ENCODE measurements at regions not wholly inside any gene's neighbourhood (a gene's known extent, or its start where the extent isn't known, plus 50 kb on each side); places are given as distances from the start of the nearest gene placed in this dataset.

GRCh38 chr5:96252596-96252995 lies 180.5 kb downstream of the PCSK1 start:
- ChIA-PET POLR2A (no interaction called here), CTCF (interaction anchor here (1.1 kb wide), 1 partner anchor 393 kb away, joined by 4 read pairs; no protein-coding TSS in a partner anchor)
- Histone ChIP-seq H3K36me3 (replicated peaks in 1 of 2; ENCODE audit: control insufficient read depth in 1 of 2, insufficient read depth in 2 of 2, low read length in 1 of 2) (no peaks in the 10 kb centered on the region), H3K9me2 (no peaks in the 10 kb centered on the region), H3K27ac (ENCODE audit: low read depth in 2 of 2, low read length in 1 of 2) (peak overlapping the region; percentile 39 to 57; a peak in 3 of 4 replicates), H3K9ac (no peak overlapping the region), H3K4me1 (ENCODE audit: control insufficient read depth in 1 of 2, insufficient read depth in 2 of 2, low read depth in 1 of 2, low read length in 1 of 2) (peaks cover 9 to 34% of the 10 kb centered on the region in 2 experiments), H3K79me2 (ENCODE audit: insufficient read depth) (no peaks in the 10 kb centered on the region), H3K9me3 (peaks cover 4% of the 10 kb centered on the region; the same call in 1 of the 2 replicates), H3K4me3 (ENCODE audit: low read depth in 2 of 2, low read length in 1 of 2) (no peak overlapping the region), H3K27me3 (ENCODE audit: insufficient read depth) (no peaks in the 10 kb centered on the region), H2AFZ (ENCODE audit: low read depth) (no peak overlapping the region; the same call in 1 of the 2 replicates), H4K20me1 (ENCODE audit: insufficient read depth) (no peaks in the 10 kb centered on the region), H3K4me2 (peak overlapping the region; percentile 19; the same call in 1 of the 2 replicates), H3F3A (replicated peaks; ENCODE audit: insufficient read depth) (peaks cover 44% of the 10 kb centered on the region)
- 36% methylated on average over 4 of the region's 4 CpGs for WGBS (ENCODE audit: low lambda C conversion rate)
- no peak for DNase-seq
- TF ChIP-seq TAF1 (IDR thresholded peaks at IDR 0.05; ENCODE audit: borderline replicate concordance, low read depth, low read length) (no peak), IRF3 (IDR thresholded peaks at IDR 0.05; ENCODE audit: low read depth, low read length) (no peak), CHD2 (IDR thresholded peaks at IDR 0.05; ENCODE audit: low read length, partially characterized antibody) (no peak), FOSL2 (IDR thresholded peaks at IDR 0.05; ENCODE audit: borderline replicate concordance, low read depth) (peak; percentile 62), RAD21 (IDR thresholded peaks at IDR 0.05; ENCODE audit: low read length) (no peak), EZH2phosphoT487 (IDR thresholded peaks at IDR 0.05; ENCODE audit: borderline replicate concordance, low read depth) (no peak), PBX3 (IDR thresholded peaks at IDR 0.05) (peak; percentile 54; the same call in 1 of the 2 replicates), FOXM1 (IDR thresholded peaks at IDR 0.05; ENCODE audit: low read depth) (no peak), JUND (IDR thresholded peaks at IDR 0.05) (peak; percentile 72), TCF12 (IDR thresholded peaks at IDR 0.05) (peak; percentile 74), RCOR1 (IDR thresholded peaks at IDR 0.05; ENCODE audit: low read length) (no peak), YY1 (IDR thresholded peaks at IDR 0.05; ENCODE audit: low read depth) (no peak), NFIC (IDR thresholded peaks at IDR 0.05; ENCODE audit: borderline replicate concordance) (peak; percentile 29; the same call in 1 of the 2 replicates), CTCF (IDR thresholded peaks at IDR 0.05) (no peak), GATA2 (CRISPR knock-in tag; IDR thresholded peaks at IDR 0.05) (no peak), GABPA (IDR thresholded peaks at IDR 0.05; ENCODE audit: low read depth) (no peak), RXRA (IDR thresholded peaks at IDR 0.05; ENCODE audit: borderline replicate concordance, low read depth) (peak; percentile 74; the same call in 1 of the 2 replicates), TEAD4 (IDR thresholded peaks at IDR 0.05; ENCODE audit: borderline replicate concordance, insufficient read depth) (peak; percentile 50; the same call in 1 of the 2 replicates), EP300 (IDR thresholded peaks at IDR 0.05; ENCODE audit: borderline replicate concordance in 1 of 2, low read depth in 1 of 2, low read length in 1 of 2) (peak in 1 of 2 experiments; percentile 66; a peak in 2 of 4 replicates), ELF1 (IDR thresholded peaks at IDR 0.05) (0 out of 2 replicates have a peak, but pooled peaks have one; percentile 25), POLR2AphosphoS5 (IDR thresholded peaks at IDR 0.05; ENCODE audit: low read depth, low read length) (no peak)
- TF ChIP-seq, protein P1, sequence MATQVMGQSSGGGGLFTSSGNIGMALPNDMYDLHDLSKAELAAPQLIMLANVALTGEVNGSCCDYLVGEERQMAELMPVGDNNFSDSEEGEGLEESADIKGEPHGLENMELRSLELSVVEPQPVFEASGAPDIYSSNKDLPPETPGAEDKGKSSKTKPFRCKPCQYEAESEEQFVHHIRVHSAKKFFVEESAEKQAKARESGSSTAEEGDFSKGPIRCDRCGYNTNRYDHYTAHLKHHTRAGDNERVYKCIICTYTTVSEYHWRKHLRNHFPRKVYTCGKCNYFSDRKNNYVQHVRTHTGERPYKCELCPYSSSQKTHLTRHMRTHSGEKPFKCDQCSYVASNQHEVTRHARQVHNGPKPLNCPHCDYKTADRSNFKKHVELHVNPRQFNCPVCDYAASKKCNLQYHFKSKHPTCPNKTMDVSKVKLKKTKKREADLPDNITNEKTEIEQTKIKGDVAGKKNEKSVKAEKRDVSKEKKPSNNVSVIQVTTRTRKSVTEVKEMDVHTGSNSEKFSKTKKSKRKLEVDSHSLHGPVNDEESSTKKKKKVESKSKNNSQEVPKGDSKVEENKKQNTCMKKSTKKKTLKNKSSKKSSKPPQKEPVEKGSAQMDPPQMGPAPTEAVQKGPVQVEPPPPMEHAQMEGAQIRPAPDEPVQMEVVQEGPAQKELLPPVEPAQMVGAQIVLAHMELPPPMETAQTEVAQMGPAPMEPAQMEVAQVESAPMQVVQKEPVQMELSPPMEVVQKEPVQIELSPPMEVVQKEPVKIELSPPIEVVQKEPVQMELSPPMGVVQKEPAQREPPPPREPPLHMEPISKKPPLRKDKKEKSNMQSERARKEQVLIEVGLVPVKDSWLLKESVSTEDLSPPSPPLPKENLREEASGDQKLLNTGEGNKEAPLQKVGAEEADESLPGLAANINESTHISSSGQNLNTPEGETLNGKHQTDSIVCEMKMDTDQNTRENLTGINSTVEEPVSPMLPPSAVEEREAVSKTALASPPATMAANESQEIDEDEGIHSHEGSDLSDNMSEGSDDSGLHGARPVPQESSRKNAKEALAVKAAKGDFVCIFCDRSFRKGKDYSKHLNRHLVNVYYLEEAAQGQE (IDR thresholded peaks at IDR 0.05; ENCODE audit: low read depth, low read length) = no peak
- TF ChIP-seq, protein P2, sequence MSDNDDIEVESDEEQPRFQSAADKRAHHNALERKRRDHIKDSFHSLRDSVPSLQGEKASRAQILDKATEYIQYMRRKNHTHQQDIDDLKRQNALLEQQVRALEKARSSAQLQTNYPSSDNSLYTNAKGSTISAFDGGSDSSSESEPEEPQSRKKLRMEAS (IDR thresholded peaks at IDR 0.05; ENCODE audit: low read depth) = no peak
- TF ChIP-seq, protein P3, sequence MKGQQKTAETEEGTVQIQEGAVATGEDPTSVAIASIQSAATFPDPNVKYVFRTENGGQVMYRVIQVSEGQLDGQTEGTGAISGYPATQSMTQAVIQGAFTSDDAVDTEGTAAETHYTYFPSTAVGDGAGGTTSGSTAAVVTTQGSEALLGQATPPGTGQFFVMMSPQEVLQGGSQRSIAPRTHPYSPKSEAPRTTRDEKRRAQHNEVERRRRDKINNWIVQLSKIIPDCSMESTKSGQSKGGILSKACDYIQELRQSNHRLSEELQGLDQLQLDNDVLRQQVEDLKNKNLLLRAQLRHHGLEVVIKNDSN (IDR thresholded peaks at IDR 0.05; ENCODE audit: borderline replicate concordance, low read depth) = no peak

Data from SK-N-SH (cell line).